Fibroblast of skin of back (primary cell): ENCODE measurements at regions not wholly inside any gene's neighbourhood (a gene's known extent, or its start where the extent isn't known, plus 50 kb on each side); places are given as distances from the start of the nearest gene placed in this dataset.

ENCODE experiments used
- DNase-seq: peaks from one replicate; pipeline ENCODE4 v3.0.0-alpha.2; 2013

DNA sequence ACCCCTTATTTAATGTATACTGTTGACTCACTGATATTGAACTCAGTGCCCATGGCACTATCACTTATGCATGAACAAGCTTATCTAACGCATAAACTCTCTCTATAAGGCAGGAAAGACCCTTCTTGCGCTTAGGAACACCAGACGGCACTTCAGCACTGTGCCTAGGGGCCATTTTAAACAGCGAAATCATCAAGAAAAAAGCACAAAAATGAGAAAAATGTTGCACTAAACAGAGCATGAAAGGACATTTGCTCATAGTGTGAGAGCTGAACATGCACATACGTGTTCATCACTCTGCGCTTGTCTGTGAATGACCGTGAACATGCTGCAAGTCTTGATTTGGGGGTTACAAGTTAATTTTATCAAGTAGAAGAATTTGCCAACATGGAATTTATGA is 109.6 kb downstream of the WDR11 start:
- no peak for DNase-seq

DNA sequence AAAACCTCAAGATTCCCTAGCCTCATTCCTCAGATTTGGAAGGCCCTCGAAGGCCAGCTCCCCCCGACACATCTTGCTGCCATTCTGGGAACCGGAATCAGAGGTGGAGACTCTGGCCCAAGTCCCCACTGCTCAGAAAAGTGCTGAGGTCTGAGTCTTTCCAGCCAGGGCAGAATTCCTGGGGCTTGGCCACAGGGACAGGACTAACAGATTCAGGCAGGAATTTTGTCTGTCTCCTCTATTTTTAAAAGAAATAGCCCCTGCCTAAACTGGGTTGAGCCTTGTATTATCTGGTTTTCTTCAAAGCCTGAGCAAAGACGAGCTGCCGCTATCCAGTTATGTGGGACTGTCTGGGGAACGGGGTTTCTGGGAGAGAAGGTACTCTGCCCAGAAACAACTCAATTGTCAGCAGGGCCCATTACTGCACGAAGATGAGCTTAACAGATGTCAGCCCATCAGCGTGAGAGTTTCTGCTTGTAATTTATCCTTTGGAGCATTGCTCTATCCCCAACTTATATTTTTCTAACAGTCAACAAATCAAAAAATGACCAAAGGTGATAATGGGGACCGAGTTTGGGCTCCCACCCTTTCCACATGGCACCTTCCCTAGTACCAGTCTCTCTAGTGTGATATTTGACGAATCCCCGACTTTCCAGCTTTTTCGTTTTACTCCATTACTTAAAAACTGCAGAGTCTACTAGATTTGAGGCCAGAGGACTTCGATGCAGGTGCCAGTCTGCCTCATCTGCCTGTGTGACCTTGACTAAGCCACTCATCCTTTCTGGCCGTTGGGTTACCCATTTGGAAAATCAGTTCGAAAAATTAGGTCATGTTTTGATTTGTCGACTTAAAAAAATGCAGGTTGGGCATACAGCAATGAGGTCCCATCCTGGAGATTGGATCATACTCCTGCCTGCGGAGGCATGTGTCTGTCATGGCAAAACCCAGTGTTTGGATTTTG is 110.9 kb downstream of the WDR11 start:
- no peak for DNase-seq

DNA sequence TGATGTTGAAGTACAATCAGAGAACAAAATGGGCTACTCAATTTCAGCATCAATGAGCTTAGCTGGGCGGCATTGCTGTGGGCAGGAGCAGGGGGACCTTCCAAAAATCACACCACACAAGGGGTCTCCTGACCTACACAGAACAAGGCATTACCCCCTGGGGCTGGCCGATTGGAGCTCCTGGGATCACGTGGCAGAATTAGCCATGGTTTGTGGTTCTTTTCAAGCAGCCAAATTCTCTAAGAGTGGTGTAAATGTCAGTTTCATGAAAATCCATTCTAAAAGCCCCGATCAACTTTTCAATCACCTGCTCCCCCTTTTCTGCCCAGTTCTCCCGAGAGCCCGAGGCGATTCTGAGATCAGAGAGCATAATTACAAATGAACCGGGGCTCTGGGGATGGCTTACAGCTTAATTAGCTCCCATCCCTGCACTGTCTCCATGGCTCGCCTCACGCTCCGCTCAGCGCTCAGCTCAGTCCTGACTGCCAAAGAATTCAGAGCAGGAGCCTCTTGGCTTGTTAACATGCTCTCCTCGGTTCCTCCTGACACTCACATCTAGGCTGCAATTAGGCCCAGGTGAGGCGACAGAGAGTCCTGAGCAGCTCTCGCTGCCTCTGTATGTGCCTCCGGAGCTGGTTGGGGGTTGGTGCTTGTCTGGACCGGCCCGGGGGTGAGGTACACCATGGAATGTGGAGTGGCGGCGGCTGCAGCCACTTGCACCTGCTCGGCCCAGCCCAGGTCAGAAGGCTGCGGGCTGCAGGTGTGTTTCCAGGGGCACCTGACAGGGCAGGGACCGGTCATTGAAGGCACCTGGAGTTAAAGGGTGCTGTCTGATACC is 111.8 kb downstream of the WDR11 start:
- no peak for DNase-seq

DNA sequence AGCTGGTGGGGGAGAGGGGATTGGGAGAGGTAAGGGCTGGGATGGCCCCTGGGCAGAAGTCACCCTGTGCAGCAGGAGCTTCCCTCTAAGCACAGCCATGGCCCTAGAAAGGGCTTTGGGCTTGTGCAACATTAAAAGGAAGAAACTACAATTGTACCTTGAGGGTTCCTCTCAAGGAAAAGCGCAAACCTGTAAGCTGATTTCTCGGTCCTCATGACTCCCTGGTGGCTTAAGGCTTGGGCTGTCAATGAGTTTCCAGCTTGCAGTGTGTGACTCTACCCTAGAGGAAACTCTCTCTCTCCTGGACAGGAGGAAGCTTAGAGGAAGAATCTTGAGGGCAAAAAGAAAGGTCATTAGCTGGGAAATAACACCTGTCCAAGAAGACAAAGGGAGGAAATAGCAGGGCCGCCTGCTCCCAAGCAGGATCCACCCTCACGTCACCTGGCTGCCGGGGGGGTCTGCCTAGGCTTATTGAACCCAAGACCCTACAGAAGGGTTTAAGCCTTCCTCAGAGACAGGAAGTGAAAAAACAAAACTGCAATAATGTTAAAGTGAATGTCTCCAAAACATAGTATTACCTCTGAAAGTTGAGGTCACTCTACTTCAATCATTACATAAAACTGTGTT is 112.5 kb downstream of the WDR11 start:
- no peak for DNase-seq

DNA sequence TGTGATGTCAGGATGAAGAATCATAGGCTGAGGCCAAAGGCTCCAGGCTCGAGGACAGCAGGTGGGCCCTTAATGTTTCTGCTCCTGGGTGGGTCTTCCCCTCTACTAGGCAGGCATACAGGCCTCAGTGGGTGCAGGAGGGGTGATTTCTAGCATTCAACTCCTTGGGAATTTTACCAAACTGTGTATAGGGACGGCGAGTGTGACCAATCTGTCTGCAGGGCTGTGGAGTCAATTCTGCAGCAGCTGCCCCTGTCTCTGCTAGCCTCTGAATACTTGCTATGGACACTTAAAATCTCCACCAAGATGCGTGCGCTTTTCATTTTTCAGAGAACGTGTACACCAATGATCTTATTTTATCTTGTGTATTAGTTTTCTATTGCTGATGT is 115.5 kb downstream of the WDR11 start:
- DNase-seq: no peak

DNA sequence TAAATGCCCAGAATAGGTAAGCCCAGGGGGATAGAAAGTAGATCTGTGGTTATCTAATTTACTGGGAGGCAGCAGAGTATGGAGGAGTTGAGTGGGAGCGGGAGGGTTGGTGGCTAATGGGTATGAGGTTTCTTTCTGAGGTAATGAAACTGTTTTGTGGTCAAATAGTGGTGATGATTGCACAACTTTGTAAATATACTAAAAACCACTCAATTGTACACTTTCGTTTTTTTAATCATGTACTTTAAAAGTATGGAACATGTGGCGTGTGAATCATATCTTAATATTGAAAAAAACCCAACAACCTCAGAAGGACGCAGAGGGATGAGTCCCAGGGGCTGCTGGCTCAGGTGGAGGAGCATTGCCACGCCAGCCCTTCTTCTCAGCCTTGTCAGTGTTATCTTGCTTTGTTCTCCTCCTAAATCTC is 118.1 kb downstream of the WDR11 start:
- no peak for DNase-seq

DNA sequence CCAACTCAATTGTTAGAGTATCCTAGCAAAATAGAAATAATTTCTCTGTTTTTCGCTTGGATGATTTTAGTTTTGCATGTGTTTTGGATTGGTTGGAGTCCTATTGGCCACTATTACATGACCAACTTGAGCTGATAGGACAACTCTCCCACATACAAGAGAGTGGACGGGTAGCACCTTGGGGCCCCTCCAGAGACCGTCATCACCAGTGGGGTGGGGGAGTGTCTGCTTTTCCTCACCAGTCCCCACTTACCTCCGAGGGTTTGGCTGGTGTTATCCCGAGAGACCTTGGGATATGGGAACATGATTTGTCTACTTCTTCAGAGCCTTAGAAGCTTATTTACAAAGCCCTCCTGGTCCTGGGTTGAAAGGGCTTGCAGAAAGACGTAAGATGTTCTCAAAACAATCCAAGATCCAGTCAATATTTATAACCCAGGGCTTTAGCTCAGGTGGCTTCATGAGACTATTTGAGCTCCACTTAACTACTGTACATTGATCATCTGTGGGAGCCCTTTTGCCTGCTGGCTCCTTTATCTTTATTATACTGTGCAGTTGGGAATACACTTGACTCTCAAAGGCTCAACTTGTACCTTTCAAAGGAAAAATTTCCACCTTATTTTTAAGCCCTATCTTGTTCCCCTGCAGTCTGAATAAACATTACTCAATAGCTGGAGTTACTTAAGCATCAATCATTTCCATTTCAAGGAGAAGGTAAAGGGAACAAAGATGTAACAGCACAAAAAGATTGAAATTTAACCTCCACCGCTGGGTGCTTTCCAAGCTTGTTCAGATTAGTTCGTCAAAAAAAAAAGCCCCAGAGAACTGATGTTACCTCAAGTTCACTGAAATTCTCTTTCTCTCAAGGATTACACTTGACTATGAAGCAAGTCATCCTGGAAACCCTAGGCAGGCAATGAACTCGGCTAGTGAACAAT is 119.7 kb downstream of the WDR11 start:
- no peak for DNase-seq

DNA sequence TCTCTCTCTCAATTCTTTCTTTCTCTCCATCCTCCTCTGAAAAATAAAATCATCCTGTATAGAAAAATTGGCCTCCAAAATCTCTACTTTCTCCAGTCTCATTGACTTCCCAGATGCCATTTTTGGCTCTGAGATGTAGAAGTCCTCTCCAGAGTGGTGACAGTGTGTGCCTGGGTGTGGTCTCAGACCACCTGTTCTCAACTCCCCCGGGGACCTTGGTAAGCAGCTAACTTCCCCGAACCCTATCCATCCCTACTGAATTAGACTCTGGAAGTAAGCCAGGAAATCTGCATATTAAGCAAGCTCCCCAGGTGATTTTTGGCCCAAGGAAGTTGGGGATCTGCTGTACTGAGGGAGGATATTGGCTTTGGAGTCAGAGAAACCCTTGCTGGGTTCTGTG is 120.5 kb downstream of the WDR11 start:
- DNase-seq: no peak

DNA sequence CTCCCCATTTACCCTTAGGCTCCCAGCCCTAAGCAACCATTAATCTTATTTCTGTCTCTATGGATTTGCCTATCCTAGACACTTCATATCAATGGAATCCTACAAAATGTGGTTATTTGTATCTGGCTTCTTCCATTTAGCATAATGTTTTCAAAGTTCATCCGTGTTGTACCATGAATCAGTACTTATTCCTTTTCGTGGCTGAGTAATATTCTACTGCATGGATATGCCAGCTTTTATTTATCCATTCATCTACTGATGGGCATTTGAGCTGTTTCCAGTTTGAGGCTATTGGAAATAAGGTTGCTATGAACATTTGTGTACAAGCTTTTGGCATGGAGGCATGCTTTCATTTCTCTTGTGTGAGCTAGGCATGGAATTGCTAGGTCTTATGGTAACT is 121.1 kb downstream of the WDR11 start:
- DNase-seq: no peak

DNA sequence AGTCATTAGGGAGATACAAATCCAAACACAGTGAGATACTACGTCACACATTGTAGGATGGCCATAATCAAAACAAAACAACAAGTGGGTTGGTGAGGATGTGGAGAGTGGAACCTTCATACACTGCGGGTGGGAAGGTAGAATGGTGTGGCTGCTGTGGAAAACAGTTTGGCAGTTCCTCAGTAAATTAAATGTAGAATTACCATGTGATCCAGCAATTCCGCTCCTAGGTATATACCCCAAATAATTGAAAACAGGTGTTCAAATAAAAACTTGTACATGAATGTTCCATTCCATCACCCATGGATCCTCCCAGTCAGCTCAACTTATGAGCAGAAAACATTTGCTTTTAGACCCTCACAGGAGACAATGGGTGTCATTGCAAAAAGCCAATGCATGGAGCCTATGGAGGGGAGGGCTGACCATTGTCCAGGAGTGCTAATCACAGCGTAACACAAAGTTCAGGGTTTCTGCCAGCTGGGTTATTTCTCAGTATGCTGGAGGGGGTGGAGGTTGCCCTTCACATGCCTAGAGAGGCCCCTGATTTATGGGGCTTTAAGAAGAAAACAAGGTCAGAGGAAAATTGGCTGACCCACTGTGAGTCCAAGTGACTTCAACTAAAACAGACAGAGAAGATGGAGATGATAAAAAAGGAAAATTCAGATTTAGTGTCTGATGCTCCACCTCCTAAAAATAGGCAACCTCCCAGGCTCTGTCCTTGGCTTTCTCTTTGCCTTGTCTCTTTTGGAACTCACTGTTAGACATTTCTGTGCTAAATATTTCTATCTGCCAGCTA is 124.1 kb downstream of the WDR11 start:
- DNase-seq: no peak

DNA sequence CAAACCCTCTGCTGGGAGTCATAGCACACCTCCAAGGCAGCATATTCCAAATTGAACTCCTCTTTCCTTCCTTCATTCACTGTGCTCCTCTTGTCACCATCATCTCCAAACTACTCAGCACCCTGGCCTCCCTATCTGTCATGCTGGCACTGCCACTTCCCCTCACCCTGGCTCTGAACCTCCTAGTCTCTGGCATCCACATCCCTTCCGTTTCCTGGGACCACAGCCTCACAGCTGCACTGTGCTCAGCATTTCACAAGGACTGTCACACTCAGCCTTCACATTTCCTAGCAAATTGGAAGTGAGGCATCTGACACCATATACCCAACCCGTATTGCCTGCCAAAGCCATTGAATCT is 124.7 kb downstream of the WDR11 start:
- no peak for DNase-seq

DNA sequence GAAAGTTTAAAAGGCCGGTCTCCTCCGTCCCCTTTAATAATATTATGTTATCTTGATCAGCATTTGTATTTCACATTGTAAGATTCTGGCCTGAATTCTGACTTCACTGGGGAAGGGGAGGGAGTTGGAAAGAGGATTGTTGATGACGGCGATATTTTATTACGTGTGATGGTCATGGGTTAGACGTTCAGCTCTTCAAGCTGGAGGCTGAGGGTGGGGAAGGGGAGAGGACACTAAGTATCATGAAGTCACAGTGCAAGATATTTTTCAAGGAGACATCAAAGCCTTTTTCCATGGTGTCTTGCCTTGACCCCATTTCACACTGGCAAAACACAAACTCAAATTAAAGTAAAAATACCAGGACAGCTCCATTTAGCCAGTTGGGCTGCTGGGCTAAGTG is 126.7 kb downstream of the WDR11 start:
- DNase-seq: no peak

DNA sequence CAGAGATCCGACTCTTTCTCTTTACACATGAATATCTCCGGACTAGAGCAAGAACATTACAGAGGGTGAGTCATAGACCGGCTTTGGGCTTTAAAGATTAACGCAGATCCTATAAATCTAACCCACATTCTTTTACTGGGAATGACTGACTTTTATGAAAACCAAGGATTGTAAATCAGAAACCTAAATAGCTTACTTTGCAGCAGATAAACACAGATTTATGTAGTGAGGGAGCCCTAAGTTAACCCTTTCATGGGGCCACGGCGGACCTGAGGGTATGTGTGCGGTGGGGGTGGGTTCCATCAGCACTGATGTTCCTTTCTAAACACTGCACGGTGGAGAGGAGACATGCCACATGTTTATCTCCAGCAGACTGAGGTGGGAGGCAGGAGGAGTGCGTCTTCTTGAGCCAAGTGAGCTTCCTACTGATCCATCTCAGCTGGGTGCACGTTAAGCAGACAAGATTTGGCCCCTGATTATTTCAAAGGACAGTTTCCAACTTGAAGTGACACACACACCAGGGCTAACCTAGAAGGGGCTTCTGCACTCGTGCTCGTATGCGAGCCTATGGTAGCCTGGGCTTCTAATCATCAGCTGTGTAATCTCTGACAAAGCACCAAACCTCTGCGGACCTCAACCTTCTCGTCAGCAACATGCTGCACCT is 127.6 kb downstream of the WDR11 start:
- DNase-seq: no peak

DNA sequence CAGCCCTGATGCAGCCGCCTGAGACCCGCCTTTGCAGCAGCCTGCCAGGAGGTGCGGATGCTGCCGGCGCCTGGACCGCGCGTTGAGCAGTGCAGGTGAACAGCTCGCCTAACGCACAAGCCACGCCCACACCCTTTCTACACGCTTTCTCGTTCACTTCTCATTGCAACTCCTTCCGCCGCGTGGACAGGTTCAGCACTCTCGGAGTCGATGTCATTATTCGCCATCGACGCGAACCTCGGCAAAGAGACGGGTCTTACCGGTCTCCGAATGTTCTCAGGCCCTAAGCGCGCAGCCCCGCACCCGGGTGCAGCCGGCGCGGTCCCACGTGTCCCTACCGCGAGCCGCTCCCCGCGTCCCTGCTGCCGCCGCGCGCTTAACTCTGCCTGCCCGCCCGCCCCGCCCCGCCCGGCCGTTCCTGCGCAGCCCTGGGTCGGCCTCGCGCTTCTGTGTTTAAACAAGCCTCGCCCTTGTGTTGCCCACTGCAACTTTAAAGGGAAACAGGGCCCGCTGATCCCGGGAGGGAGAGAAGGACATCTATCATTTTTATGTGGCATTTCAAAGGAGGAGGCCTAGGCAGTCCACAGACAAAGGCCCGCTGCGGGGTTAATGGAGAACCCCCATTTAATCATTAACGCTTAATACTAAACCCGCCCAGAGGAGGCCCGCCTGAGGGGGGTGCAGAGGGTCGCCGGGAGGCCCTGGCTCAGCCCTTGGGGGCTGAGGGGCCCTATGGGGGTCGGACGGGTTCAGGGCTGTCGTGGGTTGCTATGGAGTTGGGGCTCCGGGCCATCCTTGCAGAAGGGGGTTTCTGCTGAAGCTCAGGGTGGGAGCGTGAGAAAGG is 128.5 kb downstream of the WDR11 start:
- DNase-seq: no peak

DNA sequence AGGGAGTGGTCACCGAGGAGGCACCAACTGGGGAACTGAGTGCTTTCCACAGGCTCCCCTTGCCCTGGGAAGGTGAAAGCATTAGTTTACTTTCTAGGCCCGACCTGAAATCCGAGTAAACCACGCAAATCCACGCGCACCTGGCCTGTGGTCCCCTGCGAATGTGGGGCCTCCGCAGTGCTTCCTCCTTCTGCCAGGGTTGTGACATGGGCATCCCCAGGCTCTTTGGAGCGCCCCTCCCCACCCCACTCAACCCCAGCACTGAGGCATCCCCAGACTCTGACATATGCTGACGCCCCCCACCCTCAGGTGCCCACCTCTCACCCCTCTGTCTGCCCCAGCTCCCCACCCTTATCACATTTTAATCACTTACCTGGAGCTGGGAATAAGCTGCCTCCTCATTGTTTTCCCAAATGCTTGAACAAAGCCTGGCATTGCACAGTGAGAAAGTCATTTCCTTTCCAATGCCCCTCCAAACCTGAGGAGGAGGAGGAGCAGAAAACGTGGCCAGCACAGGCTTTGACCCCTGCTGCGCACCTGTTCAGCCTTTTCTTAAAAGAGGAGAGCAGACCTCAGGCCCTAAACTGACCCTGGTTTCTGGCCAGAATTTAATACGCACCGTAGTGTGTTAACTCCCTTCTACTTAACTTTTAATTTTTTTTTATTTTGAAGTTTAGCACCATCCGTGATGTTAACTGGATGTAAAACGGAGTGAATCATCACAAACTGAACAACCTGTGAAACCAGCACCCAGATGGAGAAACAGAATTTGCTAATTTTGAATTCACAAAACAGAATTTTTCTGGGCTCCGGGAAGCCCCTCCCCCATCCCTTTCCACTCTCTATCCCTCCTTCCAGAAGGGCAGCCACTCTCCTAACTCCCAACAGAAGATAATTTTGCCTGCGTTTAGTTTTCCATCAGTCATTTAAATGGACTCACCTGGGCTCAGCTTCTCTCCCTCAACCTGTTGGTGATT is 129.4 kb downstream of the WDR11 start:
- DNase-seq: no peak

DNA sequence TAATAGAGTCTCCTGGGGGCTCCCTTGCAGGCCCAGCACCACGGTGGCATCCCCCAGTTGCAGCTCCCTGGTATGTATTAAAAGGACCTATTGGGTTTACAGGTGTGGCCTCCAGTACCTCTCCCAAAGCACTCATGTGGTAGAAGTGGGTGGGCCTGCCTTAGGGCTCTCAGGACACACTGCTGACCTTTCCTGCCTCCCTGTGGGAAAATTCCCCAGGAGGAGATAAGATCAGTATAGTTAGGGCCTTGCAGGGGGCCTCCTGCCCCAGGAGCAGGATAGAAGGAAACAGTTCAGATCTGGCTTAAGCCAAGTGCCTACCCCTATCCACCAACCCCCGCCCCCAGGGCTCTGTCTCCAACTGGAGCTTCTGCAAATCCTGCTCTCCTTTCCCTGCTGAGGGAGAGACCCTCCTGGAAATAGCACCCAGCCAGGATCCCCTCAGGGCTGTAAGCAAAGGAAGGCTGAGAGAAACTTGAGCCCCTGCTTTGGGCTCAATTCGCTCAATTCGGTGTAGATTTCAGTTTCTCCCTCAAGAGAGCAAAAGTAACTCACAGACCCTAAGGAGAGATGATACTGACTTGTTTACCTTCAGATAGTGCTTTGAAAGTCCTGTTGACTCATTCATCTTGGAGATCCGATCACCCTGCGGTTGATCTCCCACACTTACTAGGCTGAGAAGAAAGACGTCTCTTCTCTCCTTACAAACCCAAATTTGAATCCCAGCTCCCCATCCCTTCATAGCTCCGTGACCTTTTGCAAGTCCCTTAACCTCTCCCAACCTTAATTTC is 130.6 kb downstream of the WDR11 start:
- no peak for DNase-seq

DNA sequence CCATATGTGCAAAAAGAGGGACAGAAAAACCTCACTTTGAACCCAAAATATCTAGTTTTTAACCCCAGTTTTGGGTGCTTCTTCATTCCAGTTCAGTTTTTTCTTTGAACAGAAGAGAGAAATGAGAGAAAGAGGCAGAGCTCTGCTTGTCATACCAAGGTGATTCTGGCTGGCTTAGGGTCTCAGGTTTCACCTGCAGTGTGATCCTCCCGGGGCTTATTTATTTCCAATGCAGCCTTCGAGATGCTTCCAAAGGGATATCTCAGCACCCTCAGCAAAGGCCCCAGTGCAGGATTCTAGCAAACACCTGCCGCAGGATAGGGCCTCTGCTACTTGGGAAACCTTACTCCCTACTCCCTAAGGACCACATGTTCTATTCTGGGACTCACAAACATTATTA is 131.3 kb downstream of the WDR11 start:
- no peak for DNase-seq

DNA sequence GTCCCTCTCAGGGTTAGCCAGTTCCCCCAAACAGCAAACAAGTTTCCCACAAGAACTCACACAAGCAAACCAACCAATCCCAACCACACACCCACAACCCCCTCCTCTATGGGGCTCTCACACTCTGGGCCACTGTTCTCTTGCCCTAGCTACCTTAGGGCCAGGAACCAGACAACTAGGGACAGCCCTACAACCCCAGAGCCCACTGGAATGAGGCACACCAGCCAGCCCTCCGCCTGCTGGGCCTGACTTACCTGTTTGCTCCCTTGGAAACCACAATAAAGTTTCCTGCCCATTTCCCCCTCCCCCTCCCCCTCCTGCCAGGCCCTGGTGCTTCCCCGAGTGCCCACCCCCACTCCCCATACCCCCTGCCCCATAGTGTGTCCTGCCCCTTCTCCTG is 132.6 kb downstream of the WDR11 start:
- no peak for DNase-seq
